A549 (cell line): ENCODE measurements at regions not wholly inside any gene's neighbourhood (a gene's known extent, or its start where the extent isn't known, plus 50 kb on each side); places are given as distances from the start of the nearest gene placed in this dataset.
A peak's percentile ranks its signal among the peaks of the same experiment; 100 is the strongest.

Experiments
- ATAC-seq, 2 experiments: fragments of 200-7000 bp in 1 of 2; fragments of >200 bp in 1 of 2; cut with Nextera tagmentation in 1 of 2; cut with Tn5 transposase in 1 of 2; 3 replicates each; pipeline versions ENCODE4 v1.8.0 to v1.9.1; 2018 to 2020; ENCODE audit warnings: mild to moderate bottlenecking in 1 of 2, moderate library complexity in 1 of 2
- CTCF ChIA-PET: fragments of 300-600 bp; sonication (Branson Sonifier 250); formaldehyde crosslinking; extraction: SDS; loops from one replicate; lab custom pipeline; 2021; ENCODE audit warnings: antibody characterized with exemption, inconsistent platforms; lab: Yijun Ruan, JAX
- POLR2A ChIA-PET: fragments of 350-600 bp; formaldehyde crosslinking; extraction: SDS; loops from one replicate; lab custom pipeline; 2021; ENCODE audit warnings: antibody characterized with exemption, inconsistent platforms; lab: Yijun Ruan, JAX
- DNase-seq, 2 experiments: peaks; one replicate each; pipeline versions ENCODE4 v3.0.0 to v3.0.0-alpha.2; 2011 to 2016; ENCODE audit warnings: low read depth in 1 of 2, low spot score in 1 of 2
- FAIRE-seq: peaks from 2 replicates; lab custom pipeline; 2011; peaks lifted over from hg19 to GRCh38; lab: Jason Lieb, UNC
- H3K27ac ChIP-seq, 2 experiments: fragments of >200 bp; sonication (Bioruptor Twin); formaldehyde crosslinking; 3 replicates each; pipeline ENCODE4 v1.5.1; 2016 to 2017
- H3K4me1 ChIP-seq: fragments of >200 bp; sonication (Bioruptor Twin); formaldehyde crosslinking; 3 replicates; pipeline ENCODE4 v1.6.1; 2016
- H3K4me2 ChIP-seq: fragments of >200 bp; sonication (Bioruptor Twin); formaldehyde crosslinking; 3 replicates; pipeline ENCODE4 v1.6.1; 2016
- H3K4me3 ChIP-seq: fragments of >200 bp; sonication (Bioruptor Twin); formaldehyde crosslinking; 3 replicates; pipeline ENCODE4 v1.5.1; 2016
- H3K9me3 ChIP-seq: fragments of >200 bp; sonication (Bioruptor Twin); formaldehyde crosslinking; 3 replicates; pipeline ENCODE4 v1.6.1; 2016
- BHLHE40 ChIP-seq: IDR thresholded peaks from 2 replicates; pipeline ENCODE4 v1.6.1; 2012; ENCODE audit warnings: low read depth, low read length, inconsistent platforms
- CBX8 ChIP-seq: fragments of 200-600 bp; sonication (generic); IDR thresholded peaks from 2 replicates; pipeline ENCODE4 v1.6.1; 2016
- CEBPB ChIP-seq, 2 experiments: fragments of >200 bp in 1 of 2; sonication (Bioruptor Twin) in 1 of 2; formaldehyde crosslinking in 1 of 2; IDR thresholded peaks; 2 replicates each; pipeline ENCODE4 v1.6.1; 2012 to 2016
- EHMT2 ChIP-seq: fragments of 200-600 bp; sonication (generic); IDR thresholded peaks from 2 replicates; pipeline ENCODE4 v1.6.1; 2016; ENCODE audit warnings: antibody characterized with exemption, low read depth, mild to moderate bottlenecking, moderate library complexity
- EP300 ChIP-seq, 2 experiments: fragments of >200 bp; sonication (Bioruptor Twin); formaldehyde crosslinking; IDR thresholded peaks; 2 replicates in 1 of 2; 3 replicates in 1 of 2; pipeline ENCODE4 v1.6.1; 2016 to 2017
- ESRRA ChIP-seq: fragments of 150-350 bp; IDR thresholded peaks from 2 replicates; pipeline ENCODE4 v1.6.1; 2014; ENCODE audit warnings: mild to moderate bottlenecking, low read length, borderline replicate concordance
- FOSB ChIP-seq: fragments of 250-450 bp; sonication (Bioruptor Pico); IDR thresholded peaks from 2 replicates; pipeline ENCODE4 v1.5.0; 2020; ENCODE audit warnings: mild to moderate bottlenecking, moderate library complexity
- FOSL2 ChIP-seq, 2 experiments: fragments of 450-650 bp in 1 of 2; fragments of >200 bp in 1 of 2; sonication (Bioruptor Twin) in 1 of 2; formaldehyde crosslinking; IDR thresholded peaks; 2 replicates each; pipeline versions ENCODE4 v1.5.0 to v1.6.1; 2016 to 2020; ENCODE audit warnings: mild to moderate bottlenecking in 1 of 2, moderate library complexity in 1 of 2
- GATA3 ChIP-seq: IDR thresholded peaks from 2 replicates; pipeline ENCODE4 v1.6.1; 2012; ENCODE audit warnings: borderline replicate concordance
- HDAC2 ChIP-seq: fragments of 200-600 bp; sonication (generic); IDR thresholded peaks from 2 replicates; pipeline ENCODE4 v1.6.1; 2016
- HOXB5 ChIP-seq: fragments of 250-450 bp; sonication (Bioruptor Pico); IDR thresholded peaks from 2 replicates; pipeline ENCODE4 v1.5.0; 2020; ENCODE audit warnings: mild to moderate bottlenecking, moderate library complexity
- JUN ChIP-seq, 2 experiments: fragments of >200 bp; sonication (Bioruptor Twin); formaldehyde crosslinking; IDR thresholded peaks; 2 replicates in 1 of 2; 3 replicates in 1 of 2; pipeline ENCODE4 v1.6.1; 2016 to 2017
- JUNB ChIP-seq: fragments of >200 bp; sonication (Bioruptor Twin); formaldehyde crosslinking; IDR thresholded peaks from 2 replicates; pipeline ENCODE4 v1.6.1; 2016
- KDM1A ChIP-seq: fragments of 200-600 bp; sonication (generic); IDR thresholded peaks from 2 replicates; pipeline ENCODE4 v1.6.1; 2016; ENCODE audit warnings: low read depth, mild to moderate bottlenecking
- KDM5A ChIP-seq: fragments of 200-600 bp; sonication (generic); IDR thresholded peaks from 2 replicates; pipeline ENCODE4 v1.6.1; 2016; ENCODE audit warnings: antibody characterized with exemption, mild to moderate bottlenecking
- MAFK ChIP-seq: fragments of 450-650 bp; IDR thresholded peaks from 2 replicates; pipeline ENCODE4 v1.6.1; 2014; ENCODE audit not compliant: partially characterized antibody
- MAX ChIP-seq: IDR thresholded peaks from 2 replicates; pipeline ENCODE4 v1.6.1; 2012
- POLR2A ChIP-seq: IDR thresholded peaks from 2 replicates; pipeline ENCODE4 v1.6.1; 2012; ENCODE audit warnings: mild to moderate bottlenecking, low read length
- POLR2AphosphoS2 ChIP-seq: conservative IDR thresholded peaks from 2 replicates; pipeline ENCODE4 v1.6.1; 2012; ENCODE audit warnings: low read length, improper control_type of control experiment, inconsistent platforms
- RFX5 ChIP-seq: fragments of 450-650 bp; IDR thresholded peaks from 2 replicates; pipeline ENCODE4 v1.7.1; 2014; ENCODE audit warnings: antibody characterized with exemption, mild to moderate bottlenecking, moderate library complexity
- SMC3 ChIP-seq: fragments of >200 bp; sonication (Bioruptor Twin); formaldehyde crosslinking; IDR thresholded peaks from 3 replicates; pipeline ENCODE4 v1.6.1; 2018; ENCODE audit warnings: inconsistent platforms
- TFCP2L1 ChIP-seq: fragments of 250-450 bp; sonication (Bioruptor Pico); IDR thresholded peaks from 2 replicates; pipeline ENCODE4 v1.5.0; 2021; ENCODE audit warnings: mild to moderate bottlenecking
- TP53 ChIP-seq: fragments of 250-450 bp; sonication (Bioruptor Pico); IDR thresholded peaks from 2 replicates; pipeline ENCODE4 v1.5.0; 2021; ENCODE audit warnings: mild to moderate bottlenecking, moderate library complexity
- ZC3H11A ChIP-seq: fragments of 450-650 bp; IDR thresholded peaks from 2 replicates; pipeline ENCODE4 v1.6.1; 2014; ENCODE audit warnings: antibody characterized with exemption, mild to moderate bottlenecking
- ZSCAN20 ChIP-seq: fragments of 250-450 bp; sonication (Bioruptor Pico); IDR thresholded peaks from 2 replicates; pipeline ENCODE4 v1.8.0; 2022; ENCODE audit warnings: mild to moderate bottlenecking, moderate library complexity
- WGBS: methylation state at CpG from one replicate; pipeline ENCODE4 v1.1.6; 2017; ENCODE audit errors: missing lambda C conversion rate; 5-methylcytosine and 5-hydroxymethylcytosine counted together
- TF ChIP-seq, protein P1 (sequence below): fragments of >200 bp; sonication (Bioruptor Twin); formaldehyde crosslinking; IDR thresholded peaks from 3 replicates; pipeline ENCODE4 v1.6.1; 2016
- TF ChIP-seq, protein P2 (sequence below): fragments of >200 bp; sonication (Bioruptor Twin); formaldehyde crosslinking; IDR thresholded peaks from 3 replicates; pipeline ENCODE4 v1.5.1; 2016
- TF ChIP-seq, protein P3 (sequence below): fragments of 150-350 bp; IDR thresholded peaks from 2 replicates; pipeline ENCODE4 v1.6.1; 2014; ENCODE audit warnings: low read depth, mild to moderate bottlenecking, low read length

DNA sequence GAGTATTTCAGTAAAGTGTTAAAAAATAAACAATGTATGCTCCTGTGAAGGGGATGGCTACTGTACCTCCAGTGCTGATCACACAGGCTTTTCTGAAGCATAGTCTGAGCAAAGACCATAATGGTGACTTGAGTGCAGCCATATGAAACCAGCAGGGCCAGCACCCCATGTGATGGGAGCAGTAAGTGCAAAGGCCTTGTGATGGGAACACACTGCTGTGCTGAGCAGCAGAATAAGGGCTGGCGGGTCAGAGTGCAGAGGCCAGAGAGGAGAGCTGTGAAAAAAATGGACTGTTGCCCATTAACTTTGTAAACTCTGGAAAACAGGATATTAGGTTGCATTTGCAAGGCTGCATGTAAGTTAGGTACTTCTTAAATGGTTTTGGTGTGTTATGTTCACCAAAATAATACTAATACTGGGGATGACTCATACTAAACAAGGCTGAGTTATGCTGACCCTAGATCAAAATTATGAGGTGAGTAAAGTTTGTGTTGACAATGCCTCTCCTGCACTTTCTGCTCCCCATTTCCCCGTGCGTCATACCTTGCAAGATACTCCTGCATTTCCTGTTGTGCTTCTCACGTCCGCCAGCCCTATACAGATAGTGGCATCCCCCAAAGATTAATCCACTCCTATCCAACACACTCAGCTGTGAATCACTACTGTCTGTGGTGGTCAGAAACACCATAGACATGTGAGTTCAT, 67.0 kb upstream of the FAM9A start:
- 9% methylated on average over 5 of the region's 5 CpGs for WGBS
- POLR2A ChIA-PET = no interaction called here
- peak; percentile 29 to 86 for DNase-seq
- peak; percentile 78 for TF ChIP-seq FOSL2 (IDR thresholded peaks at IDR 0.05)
- peak; percentile 86 for TF ChIP-seq FOSL2 (CRISPR knock-in tag; IDR thresholded peaks at IDR 0.05)
- TF ChIP-seq EP300 (IDR thresholded peaks at IDR 0.05) = peak; percentile 62 to 74; a peak in 4 of 5 replicates
- 0 out of 2 replicates have a peak, but pooled peaks have one; percentile 37 for TF ChIP-seq HOXB5
- no peak for TF ChIP-seq POLR2AphosphoS2
- peak; percentile 76 for TF ChIP-seq MAFK
- TF ChIP-seq TP53 (CRISPR knock-in tag) = no peak
- peak; percentile 75; the same call in 1 of the 2 replicates for TF ChIP-seq JUNB
- no peak for TF ChIP-seq ESRRA
- TF ChIP-seq, protein P1, sequence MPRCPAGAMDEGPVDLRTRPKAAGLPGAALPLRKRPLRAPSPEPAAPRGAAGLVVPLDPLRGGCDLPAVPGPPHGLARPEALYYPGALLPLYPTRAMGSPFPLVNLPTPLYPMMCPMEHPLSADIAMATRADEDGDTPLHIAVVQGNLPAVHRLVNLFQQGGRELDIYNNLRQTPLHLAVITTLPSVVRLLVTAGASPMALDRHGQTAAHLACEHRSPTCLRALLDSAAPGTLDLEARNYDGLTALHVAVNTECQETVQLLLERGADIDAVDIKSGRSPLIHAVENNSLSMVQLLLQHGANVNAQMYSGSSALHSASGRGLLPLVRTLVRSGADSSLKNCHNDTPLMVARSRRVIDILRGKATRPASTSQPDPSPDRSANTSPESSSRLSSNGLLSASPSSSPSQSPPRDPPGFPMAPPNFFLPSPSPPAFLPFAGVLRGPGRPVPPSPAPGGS = peak; percentile 66; the same call in 1 of the 3 replicates
- peak; percentile 50 to 54; a peak in 2 of 5 replicates for TF ChIP-seq JUN (IDR thresholded peaks at IDR 0.05)
- peak; percentile 32; the same call in 1 of the 2 replicates for TF ChIP-seq MAX
- TF ChIP-seq, protein P2, sequence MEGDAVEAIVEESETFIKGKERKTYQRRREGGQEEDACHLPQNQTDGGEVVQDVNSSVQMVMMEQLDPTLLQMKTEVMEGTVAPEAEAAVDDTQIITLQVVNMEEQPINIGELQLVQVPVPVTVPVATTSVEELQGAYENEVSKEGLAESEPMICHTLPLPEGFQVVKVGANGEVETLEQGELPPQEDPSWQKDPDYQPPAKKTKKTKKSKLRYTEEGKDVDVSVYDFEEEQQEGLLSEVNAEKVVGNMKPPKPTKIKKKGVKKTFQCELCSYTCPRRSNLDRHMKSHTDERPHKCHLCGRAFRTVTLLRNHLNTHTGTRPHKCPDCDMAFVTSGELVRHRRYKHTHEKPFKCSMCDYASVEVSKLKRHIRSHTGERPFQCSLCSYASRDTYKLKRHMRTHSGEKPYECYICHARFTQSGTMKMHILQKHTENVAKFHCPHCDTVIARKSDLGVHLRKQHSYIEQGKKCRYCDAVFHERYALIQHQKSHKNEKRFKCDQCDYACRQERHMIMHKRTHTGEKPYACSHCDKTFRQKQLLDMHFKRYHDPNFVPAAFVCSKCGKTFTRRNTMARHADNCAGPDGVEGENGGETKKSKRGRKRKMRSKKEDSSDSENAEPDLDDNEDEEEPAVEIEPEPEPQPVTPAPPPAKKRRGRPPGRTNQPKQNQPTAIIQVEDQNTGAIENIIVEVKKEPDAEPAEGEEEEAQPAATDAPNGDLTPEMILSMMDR = no peak
- no peak for TF ChIP-seq POLR2A
- TF ChIP-seq ZC3H11A = no peak
- peak; percentile 14 to 24; a peak in 1 of 4 replicates for TF ChIP-seq CEBPB (IDR thresholded peaks at IDR 0.05)
- peak; percentile 84 for TF ChIP-seq GATA3
- TF ChIP-seq KDM1A = no peak
- no peak for TF ChIP-seq FOSB (CRISPR knock-in tag)
- TF ChIP-seq EHMT2 = no peak
- peaks cover 29% of the 10 kb centered on the region for H3K4me1 ChIP-seq
- FAIRE-seq = peak; percentile 98
- H3K27ac ChIP-seq = peak overlapping the region; percentile 80 to 84
- no peak overlapping the region for H3K4me3 ChIP-seq
- ATAC-seq = peak; percentile 95 to 98
- H3K9me3 ChIP-seq = no peaks in the 10 kb centered on the region
- peak overlapping the region; percentile 68 for H3K4me2 ChIP-seq
- CTCF ChIA-PET = interaction anchor here (0.6 to 1.7 kb wide), 6 partner anchors 11 to 843 kb away, joined by 3 to 16 read pairs (median 5); no protein-coding TSS in a partner anchor

GRCh38 chrX:8867406-8867805, 66.2 kb upstream of the FAM9A start:
- DNase-seq (no peak), FAIRE-seq (no peak), ATAC-seq (no peak)
- Histone ChIP-seq H3K4me2 (peak overlapping the region; percentile 68; the same call in 1 of the 3 replicates), H3K4me1 (peaks cover 29% of the 10 kb centered on the region), H3K9me3 (no peaks in the 10 kb centered on the region), H3K27ac (peak overlapping the region; percentile 80 to 84), H3K4me3 (no peak overlapping the region)
- 85% methylated on average over 2 of the region's 2 CpGs for WGBS
- POLR2A ChIA-PET = no interaction called here
- CTCF ChIA-PET = interaction anchor here (0.6 kb wide), 2 partner anchors 12 to 52 kb away, joined by 3 to 4 read pairs; no protein-coding TSS in a partner anchor
- TF ChIP-seq HDAC2 (no peak), CBX8 (no peak), SMC3 (no peak), KDM5A (no peak), TFCP2L1 (CRISPR knock-in tag) (no peak), ESRRA (no peak), FOSL2 (IDR thresholded peaks at IDR 0.05) (no peak), FOSL2 (CRISPR knock-in tag; IDR thresholded peaks at IDR 0.05) (no peak), RFX5 (no peak), BHLHE40 (no peak), TP53 (CRISPR knock-in tag) (no peak), GATA3 (no peak), ZSCAN20 (CRISPR knock-in tag) (no peak), JUN (IDR thresholded peaks at IDR 0.05) (no peak)
- TF ChIP-seq, protein P3, sequence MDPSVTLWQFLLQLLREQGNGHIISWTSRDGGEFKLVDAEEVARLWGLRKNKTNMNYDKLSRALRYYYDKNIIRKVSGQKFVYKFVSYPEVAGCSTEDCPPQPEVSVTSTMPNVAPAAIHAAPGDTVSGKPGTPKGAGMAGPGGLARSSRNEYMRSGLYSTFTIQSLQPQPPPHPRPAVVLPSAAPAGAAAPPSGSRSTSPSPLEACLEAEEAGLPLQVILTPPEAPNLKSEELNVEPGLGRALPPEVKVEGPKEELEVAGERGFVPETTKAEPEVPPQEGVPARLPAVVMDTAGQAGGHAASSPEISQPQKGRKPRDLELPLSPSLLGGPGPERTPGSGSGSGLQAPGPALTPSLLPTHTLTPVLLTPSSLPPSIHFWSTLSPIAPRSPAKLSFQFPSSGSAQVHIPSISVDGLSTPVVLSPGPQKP = no peak
